HEK293T (cell line): ENCODE measurements at regions not wholly inside any gene's neighbourhood (a gene's known extent, or its start where the extent isn't known, plus 50 kb on each side); places are given as distances from the start of the nearest gene placed in this dataset.

Experiments
- ARNT ChIP-seq: fragments of 450-650 bp; IDR thresholded peaks from 2 replicates; pipeline ENCODE4 v1.6.1; 2017; ENCODE audit warnings: mild to moderate bottlenecking
- BHLHE40 ChIP-seq: fragments of 450-650 bp; IDR thresholded peaks from 2 replicates; pipeline ENCODE4 v1.6.1; 2016; ENCODE audit warnings: mild to moderate bottlenecking, moderate library complexity, borderline replicate concordance
- FOXA1 ChIP-seq: fragments of 450-650 bp; IDR thresholded peaks from 2 replicates; pipeline ENCODE4 v1.6.1; 2016; ENCODE audit warnings: mild to moderate bottlenecking
- FOXM1 ChIP-seq: fragments of 450-650 bp; IDR thresholded peaks from 2 replicates; pipeline ENCODE4 v1.6.1; 2017; ENCODE audit warnings: mild to moderate bottlenecking, borderline replicate concordance
- L3MBTL2 ChIP-seq: fragments of 450-650 bp; conservative IDR thresholded peaks from 2 replicates; pipeline ENCODE4 v1.6.1; 2016; ENCODE audit warnings: mild to moderate bottlenecking
- LEF1 ChIP-seq: fragments of 450-650 bp; IDR thresholded peaks from 2 replicates; pipeline ENCODE4 v1.6.1; 2017; ENCODE audit warnings: mild to moderate bottlenecking, borderline replicate concordance
- SP1 ChIP-seq: fragments of 450-650 bp; IDR thresholded peaks from 2 replicates; pipeline ENCODE4 v1.6.1; 2017
- SUZ12 ChIP-seq: fragments of 450-650 bp; IDR thresholded peaks from 2 replicates; pipeline ENCODE4 v1.6.1; 2016; ENCODE audit warnings: mild to moderate bottlenecking
- TARDBP ChIP-seq: fragments of 450-650 bp; IDR thresholded peaks from 2 replicates; pipeline ENCODE4 v1.6.1; 2016
- ZNF384 ChIP-seq: fragments of 450-650 bp; IDR thresholded peaks from 2 replicates; pipeline ENCODE4 v1.6.1; 2016
- TF ChIP-seq, protein P1 (sequence below): fragments of 450-650 bp; IDR thresholded peaks from 2 replicates; pipeline ENCODE4 v1.6.1; 2016

DNA sequence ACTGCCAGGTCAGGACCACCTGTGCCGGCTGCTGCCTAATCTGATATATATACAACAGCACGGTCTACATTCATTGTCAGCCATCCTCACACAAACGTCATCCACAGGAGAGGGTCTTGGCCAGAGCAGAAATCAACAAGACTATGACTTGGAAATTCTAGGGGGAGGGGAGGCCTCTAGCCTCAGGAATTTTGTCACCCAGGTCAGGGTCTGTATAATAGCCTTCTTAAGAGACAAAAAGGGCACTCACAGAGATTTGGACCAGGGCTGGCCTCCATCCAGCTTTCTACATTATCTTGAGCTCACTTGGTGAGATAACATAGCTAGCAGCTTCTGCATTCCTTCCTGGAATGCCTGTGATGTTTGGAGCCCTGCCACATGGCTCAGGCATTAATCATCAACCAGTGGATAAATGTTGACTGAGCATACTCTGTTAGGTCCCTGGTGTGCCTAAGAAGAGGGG is 50.4 kb upstream of the CTIF start:
- TF ChIP-seq SUZ12 (no peak), TARDBP (no peak), FOXA1 (no peak), ZNF384 (no peak), SP1 (no peak), BHLHE40 (no peak), FOXM1 (no peak), LEF1 (no peak), ARNT (no peak), L3MBTL2 (no peak)
- TF ChIP-seq, protein P1, sequence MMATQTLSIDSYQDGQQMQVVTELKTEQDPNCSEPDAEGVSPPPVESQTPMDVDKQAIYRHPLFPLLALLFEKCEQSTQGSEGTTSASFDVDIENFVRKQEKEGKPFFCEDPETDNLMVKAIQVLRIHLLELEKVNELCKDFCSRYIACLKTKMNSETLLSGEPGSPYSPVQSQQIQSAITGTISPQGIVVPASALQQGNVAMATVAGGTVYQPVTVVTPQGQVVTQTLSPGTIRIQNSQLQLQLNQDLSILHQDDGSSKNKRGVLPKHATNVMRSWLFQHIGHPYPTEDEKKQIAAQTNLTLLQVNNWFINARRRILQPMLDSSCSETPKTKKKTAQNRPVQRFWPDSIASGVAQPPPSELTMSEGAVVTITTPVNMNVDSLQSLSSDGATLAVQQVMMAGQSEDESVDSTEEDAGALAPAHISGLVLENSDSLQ: no peak
